HG03175 (cell line): ENCODE measurements at regions not wholly inside any gene's neighbourhood (a gene's known extent, or its start where the extent isn't known, plus 50 kb on each side); places are given as distances from the start of the nearest gene placed in this dataset.

Experiments used
- ATAC-seq: cut with Tn5 transposase; IDR thresholded peaks from one replicate; pipeline ENCODE4 v1.9.1; 2021; ENCODE audit warnings: mild to moderate bottlenecking, moderate library complexity; ENCODE audit not compliant: unreplicated experiment

DNA sequence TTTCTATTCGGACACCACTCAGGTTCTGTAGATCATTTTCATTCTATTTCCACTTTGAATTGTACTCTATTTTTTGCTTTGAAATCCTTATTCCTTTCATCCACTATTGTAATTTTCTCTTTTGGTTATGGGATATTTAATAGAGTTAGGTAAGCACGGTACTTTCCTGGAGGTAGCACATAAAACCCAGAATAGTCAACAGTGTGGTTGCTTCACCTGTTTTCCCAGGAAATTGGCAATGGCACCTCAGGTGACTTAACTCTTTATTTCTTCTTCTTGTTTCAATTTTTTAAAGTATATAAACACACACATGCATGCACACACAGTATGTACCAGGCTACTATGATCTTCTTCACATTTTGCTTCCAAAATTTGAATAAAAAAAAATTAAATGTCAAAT, 682.0 kb upstream of the TMEFF2 start:
- no peak for ATAC-seq

DNA sequence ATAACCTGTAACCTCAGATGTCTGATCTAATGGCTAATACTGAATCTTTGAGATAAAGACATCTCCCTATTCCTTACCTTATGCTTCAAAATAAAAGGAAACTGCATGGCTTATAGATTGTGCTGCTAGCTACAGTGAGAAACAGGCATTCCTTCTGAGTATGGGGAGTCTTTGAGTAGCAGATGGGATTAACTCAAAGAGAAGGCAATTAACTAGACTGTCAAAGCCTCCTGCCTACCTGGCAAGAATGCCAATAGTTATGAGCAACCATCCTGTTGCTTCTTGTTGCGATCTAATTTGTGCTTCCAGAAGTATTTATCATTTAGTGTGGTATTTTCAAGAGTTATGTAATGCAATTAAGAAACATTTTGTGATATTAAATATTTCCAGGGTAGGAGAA, 660.0 kb upstream of the TMEFF2 start:
- no peak for ATAC-seq

DNA sequence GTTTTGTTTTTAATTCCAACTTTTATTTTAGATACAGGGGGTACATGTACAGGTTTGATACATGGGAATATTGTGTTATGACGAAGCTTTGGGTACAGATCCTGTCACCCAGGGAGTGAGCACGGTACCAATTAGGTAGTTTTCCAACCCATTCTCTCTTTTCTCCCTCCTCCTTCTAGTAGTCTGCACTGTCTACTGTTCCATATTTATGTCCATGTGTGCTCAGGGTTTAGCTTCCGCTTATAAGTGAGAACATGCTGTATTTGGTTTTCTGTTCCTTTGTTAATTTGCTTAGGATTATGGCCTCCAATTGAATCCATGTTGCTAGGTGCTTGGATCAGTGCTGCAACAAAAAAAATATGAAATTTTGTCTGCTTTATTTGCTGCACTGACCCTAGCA, 659.3 kb upstream of the TMEFF2 start:
- no peak for ATAC-seq

DNA sequence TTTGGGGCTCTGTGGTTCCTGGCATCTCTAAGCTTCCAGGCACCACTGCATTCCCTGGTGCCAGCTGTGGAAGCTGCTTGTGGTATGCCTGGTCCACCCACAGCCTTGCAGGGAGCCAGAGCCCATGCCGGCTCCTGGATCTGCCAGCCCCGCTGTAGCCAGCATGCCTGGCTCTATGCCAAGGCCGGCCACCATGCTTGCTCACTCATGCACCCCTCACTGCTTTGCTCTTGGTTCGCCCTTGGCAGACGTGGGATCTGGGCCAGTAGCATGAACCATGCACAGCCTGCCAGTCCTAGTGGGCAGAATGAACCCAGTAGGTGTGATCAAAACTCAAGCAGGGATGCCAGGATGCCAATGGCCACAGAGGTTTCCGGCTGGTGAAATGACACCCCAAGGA, 634.2 kb upstream of the TMEFF2 start:
- no peak for ATAC-seq

DNA sequence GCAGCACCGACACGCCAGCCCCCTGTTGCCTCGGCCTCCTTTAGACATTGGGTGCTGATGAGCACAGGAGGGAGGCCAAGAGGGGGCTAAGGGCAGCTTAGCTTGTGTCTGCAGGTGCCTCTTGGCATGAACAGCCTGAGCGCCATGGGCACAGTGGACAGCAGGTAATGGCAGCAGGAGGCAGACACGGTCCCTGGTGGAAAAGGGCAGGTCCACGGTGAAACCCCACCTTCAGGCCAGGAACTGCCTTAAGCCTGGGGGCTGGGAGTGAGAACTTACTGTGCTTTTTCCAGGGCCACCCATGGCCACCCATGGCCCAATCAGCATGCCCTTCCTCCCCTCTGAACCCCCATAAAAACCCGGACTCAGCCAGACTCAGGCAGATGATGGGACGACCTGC, 633.4 kb upstream of the TMEFF2 start:
- no peak for ATAC-seq

DNA sequence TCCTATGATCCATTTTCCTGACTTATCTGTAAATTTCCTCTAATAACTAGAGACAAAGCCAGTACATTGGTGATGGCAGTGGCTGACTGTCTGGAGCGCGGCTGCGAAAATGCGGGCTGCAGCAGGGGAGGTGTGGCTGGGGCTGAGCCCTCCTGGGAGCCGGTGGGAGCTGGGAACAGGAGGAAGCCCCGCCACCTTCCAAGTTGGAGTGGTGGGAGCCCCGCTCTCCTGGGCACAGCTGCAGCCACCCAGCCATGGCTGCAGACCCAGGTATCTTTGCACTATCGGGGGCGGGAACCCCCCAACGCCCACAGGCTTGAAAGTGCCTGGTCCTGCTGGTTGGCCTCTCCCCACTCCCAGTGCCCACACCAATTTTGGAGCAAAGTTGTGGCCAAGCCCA, 633.0 kb upstream of the TMEFF2 start:
- ATAC-seq = no peak

DNA sequence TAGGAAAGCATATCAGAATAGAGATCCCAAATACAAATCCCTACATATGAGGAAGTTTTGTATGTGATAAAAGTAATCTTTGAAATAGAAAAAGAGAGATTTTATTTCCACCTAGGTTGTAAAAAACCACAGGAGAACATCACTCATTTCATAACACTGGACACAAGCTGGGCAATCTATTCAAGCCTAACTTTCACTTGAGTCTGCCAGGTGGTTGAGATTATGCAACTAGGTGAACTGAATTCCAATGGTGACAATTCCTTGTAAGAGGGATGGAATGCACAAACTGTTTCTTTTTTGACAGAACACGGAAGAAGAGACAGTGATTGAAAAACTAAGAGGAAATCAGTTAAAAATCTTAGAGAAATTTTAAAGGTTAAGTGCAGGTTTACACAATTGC, 619.6 kb upstream of the TMEFF2 start:
- ATAC-seq = no peak

DNA sequence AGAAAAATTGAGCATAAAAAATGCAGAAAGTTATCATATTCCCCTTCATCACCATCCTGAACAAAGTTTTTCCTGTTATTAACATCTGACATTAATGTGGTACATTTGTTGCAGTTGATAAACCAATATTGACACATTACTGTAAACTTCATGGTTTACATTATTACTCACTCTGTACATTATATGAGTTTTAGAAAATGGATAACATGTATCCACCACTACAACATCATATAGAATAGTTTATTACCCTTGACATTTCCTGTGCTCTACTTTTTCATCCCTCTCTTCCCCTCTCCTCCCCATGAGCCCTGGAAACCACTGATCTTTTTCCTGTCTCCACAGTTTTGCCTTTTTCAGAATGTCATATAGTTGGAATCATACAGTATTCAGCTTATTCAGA, 618.6 kb upstream of the TMEFF2 start:
- ATAC-seq = no peak

DNA sequence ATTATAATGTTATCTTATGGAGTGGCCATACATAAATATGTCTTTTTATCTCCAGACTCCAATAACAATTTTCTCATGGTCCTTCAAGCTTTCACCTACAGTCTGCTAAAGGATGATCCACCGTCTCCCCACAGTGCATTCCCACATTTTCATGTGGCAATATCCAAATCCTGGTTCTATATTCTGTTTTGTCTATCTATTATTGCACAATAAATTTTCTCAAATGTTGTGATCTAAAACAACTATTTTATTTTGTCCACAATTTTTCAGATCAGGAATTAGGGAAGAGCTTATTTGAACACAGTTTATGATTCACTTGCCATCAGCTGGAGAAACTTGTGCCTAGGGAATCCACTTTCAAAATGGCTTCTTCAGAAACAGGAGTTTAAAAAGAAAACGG, 614.4 kb upstream of the TMEFF2 start:
- ATAC-seq = no peak

DNA sequence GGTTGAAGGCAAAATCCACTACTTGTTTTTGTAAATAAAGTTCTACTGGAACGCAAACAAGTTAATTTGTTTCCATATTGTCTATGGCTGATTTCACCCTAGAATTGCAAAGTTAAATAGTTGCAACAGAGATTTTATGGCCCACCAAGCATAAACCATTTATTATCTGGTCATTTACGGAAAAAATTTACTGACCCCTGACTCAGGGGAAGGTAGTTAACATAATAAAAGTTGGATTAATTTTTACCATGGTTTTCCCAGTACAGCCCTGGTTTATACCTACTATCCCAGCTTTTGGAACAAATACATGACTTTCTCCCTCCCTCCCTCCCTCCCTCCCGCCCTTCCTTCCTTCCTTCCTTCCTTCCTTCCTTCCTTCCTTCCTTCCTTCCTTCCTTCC, 588.9 kb upstream of the TMEFF2 start:
- ATAC-seq = no peak

DNA sequence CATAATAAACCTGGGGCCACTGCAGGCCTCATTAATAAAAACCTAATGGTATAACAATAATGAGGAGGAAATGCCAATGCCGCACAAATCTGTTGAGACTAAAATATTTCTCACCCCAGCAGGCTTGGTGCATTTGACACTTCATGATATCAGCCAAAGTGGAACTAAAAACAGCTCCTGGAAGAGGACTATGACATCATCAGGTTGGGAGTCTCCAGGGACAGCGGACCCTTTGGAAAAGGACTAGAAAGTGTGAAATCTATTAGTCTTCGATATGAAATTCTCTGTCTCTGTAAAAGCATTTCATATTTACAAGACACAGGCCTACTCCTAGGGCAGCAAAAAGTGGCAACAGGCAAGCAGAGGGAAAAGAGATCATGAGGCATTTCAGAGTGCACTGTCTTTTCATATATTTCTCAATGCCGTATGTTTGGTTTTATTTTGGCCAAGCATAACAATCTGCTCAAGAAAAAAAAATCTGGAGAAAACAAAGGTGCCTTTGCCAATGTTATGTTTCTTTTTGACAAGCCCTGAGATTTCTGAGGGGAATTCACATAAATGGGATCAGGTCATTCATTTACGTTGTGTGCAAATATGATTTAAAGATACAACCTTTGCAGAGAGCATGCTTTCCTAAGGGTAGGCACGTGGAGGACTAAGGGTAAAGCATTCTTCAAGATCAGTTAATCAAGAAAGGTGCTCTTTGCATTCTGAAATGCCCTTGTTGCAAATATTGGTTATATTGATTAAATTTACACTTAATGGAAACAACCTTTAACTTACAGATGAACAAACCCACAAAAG, 580.9 kb upstream of the TMEFF2 start:
- ATAC-seq = no peak

DNA sequence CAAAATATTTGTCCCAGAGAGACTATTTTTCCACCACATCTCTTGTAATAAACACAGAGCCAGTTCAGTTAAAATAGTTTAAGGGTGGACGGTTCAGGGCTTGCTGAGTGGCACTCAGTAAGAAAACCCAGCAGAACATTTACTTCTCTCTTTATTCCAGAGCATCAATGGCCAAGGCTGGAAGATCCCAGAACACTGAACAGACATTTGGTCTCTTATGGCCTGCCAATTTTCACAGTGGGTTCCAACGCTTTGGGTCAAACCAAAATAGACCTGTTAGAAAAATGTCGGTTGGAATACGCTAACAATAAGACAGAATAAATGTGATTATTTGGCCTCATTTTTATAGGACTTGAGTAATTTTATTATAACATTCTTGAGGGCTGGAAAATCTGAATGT, 580.3 kb upstream of the TMEFF2 start:
- no peak for ATAC-seq

DNA sequence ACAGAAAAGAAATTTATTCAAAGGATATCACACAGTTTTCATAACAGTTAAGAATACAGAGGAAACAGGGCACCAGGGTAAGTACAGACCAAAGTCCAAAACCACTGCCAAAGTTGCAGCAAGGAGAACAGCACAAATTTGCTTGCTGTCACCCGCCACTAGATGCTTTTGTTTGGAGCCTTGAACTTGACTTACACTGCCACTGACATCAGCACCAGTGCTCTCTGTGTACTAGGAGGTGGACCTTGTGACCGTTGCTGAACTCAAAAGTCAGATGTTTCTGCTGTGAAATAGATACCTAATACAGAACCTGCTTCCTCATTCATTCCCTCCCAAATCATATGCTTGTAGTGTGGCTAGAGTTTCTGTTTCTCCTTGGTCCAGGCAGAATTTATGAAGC, 578.3 kb upstream of the TMEFF2 start:
- no peak for ATAC-seq

DNA sequence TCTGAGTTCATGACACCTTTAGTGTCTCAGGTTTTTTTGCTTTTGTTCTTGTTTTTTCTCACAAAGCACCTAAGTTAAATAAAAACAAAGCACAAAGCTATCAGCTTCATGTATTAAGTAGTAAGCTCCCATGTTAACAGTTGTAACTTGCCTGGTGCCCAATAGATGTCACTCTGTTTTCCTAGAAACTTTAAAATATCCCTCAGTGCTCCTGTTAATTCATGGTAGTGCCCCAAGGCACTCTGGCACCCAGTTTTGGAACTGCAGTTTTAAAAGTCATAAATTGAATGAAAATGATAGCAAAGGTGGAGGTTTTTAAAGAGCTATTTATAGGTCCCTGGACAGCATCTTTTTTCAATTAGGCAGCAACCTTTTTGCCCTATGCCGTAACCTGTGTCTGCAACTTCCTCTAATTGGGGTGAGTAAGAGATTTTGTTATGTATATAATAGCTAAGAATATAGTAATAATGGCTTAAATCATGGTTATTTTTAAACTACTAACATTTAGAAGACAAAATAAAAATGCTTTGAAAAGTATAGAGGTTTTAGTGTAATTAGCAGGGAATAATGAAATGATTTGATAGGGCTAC, 555.0 kb upstream of the TMEFF2 start:
- no peak for ATAC-seq

DNA sequence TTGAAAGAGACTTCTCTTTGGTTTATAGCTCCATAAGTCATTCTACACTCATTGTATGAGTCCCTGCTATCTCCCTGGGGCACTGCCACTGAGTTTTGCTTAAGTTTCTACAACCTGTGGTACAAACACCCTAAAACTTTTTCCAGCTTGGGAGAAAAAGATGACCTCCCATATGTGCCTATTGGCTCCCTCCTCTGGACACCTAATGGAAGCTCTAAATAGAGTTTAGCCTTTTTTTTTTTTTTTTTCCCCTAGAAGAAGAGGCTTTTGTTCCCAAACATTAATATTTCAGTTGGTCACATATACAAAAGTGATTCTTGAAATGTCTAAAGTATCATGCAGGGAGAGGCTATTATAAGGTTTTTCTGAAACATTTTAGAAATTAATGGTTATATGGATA, 547.2 kb upstream of the TMEFF2 start:
- no peak for ATAC-seq

DNA sequence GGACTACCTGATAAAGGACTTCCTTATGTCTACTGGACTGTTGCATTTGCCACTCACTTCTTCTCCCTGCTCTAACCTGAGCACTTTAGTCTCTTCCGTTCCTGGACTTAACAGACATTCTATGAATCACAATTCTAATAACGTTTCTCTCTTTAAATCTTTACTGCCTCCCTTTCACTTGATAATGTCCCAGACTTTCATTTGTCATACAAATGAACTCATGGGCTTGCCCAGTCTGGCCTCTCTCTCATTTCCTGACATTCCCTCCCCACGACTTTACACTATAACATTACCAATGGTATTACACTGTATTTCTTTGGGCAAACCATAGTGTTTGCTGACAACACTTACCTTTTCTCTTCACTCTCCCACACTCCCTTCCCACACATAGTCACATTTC, 540.7 kb upstream of the TMEFF2 start:
- no peak for ATAC-seq

DNA sequence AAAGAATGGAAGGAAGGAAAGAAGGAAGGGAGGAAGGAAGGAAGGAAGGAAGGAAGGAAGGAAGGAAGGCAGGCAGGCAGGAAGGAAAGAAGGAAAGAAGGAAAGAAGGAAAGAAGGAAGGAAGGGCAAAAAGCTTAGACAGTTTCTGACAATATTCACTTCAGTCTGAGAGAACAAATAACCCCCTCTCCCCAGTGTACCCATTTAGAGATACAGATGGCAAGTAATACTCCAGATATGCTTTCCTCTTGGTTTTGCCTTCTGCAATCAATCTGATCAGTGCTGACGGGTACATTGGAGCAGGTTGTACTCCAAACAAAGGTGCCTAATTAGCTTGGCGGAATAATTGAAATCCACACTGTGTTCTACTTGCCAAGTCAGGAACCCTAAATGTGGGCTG, 534.6 kb upstream of the TMEFF2 start:
- no peak for ATAC-seq

DNA sequence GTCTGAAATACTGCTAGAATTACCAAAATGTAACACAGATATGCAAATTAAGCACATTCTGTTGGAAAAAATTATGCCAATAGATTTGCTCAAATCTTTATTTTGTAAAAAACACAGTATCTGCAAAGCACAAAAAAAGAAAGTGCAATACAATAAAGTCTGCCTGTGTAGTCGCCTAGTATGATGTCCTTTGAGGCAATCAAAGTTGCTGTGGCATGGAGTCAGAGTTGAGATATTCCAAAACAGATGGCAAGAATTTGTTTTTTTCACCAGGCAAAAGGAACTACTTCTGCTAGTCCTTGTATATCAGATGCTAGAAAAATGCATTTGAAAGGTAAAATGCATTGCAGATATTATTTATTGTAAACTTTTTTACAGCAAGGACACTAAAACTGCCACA, 531.3 kb upstream of the TMEFF2 start:
- no peak for ATAC-seq

DNA sequence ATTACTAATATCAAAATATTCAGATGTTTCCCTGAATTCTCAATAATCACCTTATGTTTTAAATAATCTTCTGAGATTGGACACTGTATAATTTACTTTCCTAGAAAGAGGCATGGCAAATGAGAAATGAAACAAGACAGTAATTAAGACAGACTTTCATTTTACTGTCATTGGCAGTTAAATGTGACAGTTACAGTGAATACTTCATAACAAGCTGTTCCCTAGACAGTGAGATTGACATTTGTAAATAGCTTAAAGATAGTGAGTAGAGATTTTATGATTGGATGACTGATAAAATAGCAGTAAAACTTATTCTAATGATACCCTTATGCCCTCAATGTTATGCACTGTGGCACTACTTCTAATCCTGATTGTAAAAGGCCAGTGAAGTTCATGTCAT, 524.9 kb upstream of the TMEFF2 start:
- no peak for ATAC-seq

DNA sequence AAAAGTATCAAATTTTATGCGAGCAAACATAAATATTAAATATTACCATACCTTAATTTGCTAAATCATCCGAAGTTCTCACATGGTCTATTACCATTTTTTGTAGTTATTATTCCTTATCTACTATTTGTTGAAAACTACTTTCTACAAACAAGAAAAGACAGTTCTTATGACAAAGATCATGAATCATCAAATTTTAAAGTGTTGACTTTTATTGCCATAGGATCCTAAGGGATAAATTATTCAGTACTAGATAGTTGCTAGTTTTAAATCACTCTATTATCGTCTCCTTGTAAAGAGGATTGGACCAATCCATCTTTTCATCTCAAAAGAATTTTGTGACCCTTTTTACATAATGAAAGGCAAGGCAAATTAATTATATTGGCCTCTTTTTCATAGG, 523.6 kb upstream of the TMEFF2 start:
- ATAC-seq = no peak

DNA sequence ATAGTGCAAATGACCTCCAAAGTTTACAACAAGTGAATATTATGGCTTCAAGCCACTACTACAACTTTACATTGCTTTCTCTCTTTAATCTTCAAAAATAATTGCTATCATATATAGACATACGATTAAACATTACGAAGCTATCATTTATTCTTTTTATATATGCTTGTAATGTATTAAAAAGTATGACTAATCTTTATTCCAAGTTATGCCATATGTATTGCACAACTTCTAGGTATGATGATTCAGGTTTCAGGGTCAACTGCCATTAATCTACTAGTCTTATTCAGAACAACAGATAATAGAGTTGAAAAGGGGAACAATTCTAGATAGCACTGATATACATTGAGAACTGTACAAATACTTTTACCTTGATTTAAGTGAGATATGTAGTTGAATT, 506.2 kb upstream of the TMEFF2 start:
- no peak for ATAC-seq

DNA sequence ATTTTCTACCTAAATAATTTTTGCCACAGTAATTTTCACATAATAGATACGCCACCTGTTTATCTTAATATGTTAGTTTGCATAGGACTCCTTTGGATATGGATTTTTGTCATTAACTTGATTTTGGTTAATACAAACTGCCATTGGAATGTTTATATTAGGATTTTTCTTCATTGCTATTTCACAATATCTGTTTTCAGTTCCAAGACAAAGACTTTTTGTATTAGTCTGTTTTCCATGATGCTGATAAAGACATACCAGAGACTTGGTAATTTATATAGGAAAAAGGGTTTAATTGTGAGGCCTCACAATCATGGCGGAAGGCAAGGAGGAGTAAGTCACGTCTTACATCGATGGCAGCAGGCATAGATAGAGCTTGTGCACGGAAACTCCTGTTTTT, 503.1 kb upstream of the TMEFF2 start:
- no peak for ATAC-seq

DNA sequence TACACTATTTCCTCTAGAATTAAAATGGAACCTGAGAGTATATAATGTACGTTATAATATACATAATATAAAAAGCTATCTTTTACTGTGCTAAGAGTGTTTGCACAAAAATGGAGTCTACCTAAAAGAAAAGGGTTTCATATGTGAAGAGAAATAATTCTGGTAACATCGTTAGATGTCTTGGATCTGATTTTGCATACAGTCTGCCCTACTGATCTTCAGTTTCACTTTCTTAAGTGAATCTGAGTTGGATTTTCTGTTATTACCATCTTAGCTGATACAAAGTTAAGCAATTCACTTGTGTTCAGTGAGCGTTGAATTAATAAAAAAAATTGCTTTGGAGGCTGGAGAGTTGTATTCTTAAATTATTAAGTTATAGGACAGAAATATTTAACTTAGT, 502.1 kb upstream of the TMEFF2 start:
- ATAC-seq = no peak
